ENCODE measurements at regions not wholly inside any gene's neighbourhood (a gene's known extent, or its start where the extent isn't known, plus 50 kb on each side); places are given as distances from the start of the nearest gene placed in this dataset.

- TF ChIP-seq EGR1 (IDR thresholded peaks at IDR 0.05; ENCODE audit: borderline replicate concordance, low read depth, low read length) = no peak
- TF ChIP-seq NRF1 (IDR thresholded peaks at IDR 0.05; ENCODE audit: low read depth, low read length) = no peak
- TF ChIP-seq SAP30 (IDR thresholded peaks at IDR 0.05; ENCODE audit: insufficient read depth, insufficient replicate concordance, low read length) = no peak
- no peak for TF ChIP-seq CHD1 (IDR thresholded peaks at IDR 0.05; ENCODE audit: low read depth, low read length)
Measured at GRCh38 chr6:40780637-40781036, 193.5 kb upstream of the LRFN2 start (continued).
